ENCODE measurements at regions not wholly inside any gene's neighbourhood (a gene's known extent, or its start where the extent isn't known, plus 50 kb on each side); places are given as distances from the start of the nearest gene placed in this dataset.

DNA sequence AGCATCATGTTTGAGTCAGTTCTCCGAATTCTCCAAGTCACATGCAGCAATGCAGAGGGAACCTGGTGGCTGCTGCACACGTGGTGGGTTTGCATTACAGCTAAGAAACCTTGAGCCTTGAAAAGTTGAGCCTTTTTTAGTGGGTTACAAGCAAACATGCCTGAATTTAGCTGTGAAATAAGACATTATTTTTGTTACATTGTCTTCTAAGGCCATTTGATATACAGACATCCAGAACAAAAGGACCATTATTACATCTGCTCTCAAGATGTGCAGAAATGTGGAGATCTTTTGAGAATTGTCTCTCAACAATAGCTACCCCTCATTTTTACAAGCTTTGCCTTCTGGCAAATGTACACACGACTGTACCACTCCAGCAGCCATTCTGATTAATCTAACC lies 720.5 kb upstream of the SLC35B3 start:
- Histone ChIP-seq H3K36me3 (ENCODE audit: insufficient read depth, low read length, poor library complexity, severe bottlenecking) (no peaks in the 10 kb centered on the region), H3K4me3 (ENCODE audit: low read depth, low read length, poor library complexity, severe bottlenecking) (no peak overlapping the region), H3K27ac (ENCODE audit: low read depth, low read length, poor library complexity, severe bottlenecking) (no peak overlapping the region), H3K9me3 (ENCODE audit: low read depth, low read length, poor library complexity, severe bottlenecking) (no peaks in the 10 kb centered on the region), H3K4me1 (ENCODE audit: insufficient read depth, low read length, poor library complexity, severe bottlenecking) (no peaks in the 10 kb centered on the region), H3K27me3 (replicated peaks; ENCODE audit: insufficient read depth, low read depth, low read length, poor library complexity) (no peaks in the 10 kb centered on the region)
- DNase-seq (ENCODE audit: low spot score): no peak
- TF ChIP-seq, protein P1, sequence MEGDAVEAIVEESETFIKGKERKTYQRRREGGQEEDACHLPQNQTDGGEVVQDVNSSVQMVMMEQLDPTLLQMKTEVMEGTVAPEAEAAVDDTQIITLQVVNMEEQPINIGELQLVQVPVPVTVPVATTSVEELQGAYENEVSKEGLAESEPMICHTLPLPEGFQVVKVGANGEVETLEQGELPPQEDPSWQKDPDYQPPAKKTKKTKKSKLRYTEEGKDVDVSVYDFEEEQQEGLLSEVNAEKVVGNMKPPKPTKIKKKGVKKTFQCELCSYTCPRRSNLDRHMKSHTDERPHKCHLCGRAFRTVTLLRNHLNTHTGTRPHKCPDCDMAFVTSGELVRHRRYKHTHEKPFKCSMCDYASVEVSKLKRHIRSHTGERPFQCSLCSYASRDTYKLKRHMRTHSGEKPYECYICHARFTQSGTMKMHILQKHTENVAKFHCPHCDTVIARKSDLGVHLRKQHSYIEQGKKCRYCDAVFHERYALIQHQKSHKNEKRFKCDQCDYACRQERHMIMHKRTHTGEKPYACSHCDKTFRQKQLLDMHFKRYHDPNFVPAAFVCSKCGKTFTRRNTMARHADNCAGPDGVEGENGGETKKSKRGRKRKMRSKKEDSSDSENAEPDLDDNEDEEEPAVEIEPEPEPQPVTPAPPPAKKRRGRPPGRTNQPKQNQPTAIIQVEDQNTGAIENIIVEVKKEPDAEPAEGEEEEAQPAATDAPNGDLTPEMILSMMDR (conservative IDR thresholded peaks at IDR 0.05; ENCODE audit: low read depth, low read length): no peak
- no peak for TF ChIP-seq EZH2 (IDR thresholded peaks at IDR 0.05; ENCODE audit: borderline replicate concordance, low read depth, low read length, poor library complexity, severe bottlenecking)
- intact Hi-C loops (cut with micrococcal nuclease; ENCODE audit: unreplicated experiment): no loop called here
- no TSS peak for BruUV-seq (replicated peaks)
- POLR2A ChIA-PET (ENCODE audit: low non-redundant PET): no interaction called here
- CTCF ChIA-PET: no interaction called here

DNA sequence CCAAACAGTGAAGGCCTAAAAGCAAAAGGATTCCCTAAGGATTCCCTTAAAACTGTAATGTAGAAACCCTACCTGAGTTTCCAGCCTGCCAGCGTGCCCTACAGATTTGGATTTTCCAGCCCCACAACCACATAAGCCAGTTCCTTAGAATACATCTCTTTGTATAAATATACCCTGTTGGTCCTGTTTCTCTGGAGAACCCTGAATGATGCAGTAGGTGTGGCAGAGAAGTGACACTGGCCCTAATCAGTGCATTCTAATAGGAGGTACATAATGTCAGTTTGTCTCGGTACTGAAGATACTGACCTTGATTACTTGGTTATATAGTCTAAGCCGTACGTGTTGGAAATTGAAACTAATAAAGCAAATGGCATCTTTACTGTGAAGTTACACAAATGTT lies 707.8 kb upstream of the SLC35B3 start:
- intact Hi-C loops (cut with micrococcal nuclease; ENCODE audit: unreplicated experiment): no loop called here

GRCh38 chr6:9140951-9141460 lies 705.7 kb upstream of the SLC35B3 start:
- TF ChIP-seq EZH2 (IDR thresholded peaks at IDR 0.05; ENCODE audit: borderline replicate concordance, low read depth, low read length, poor library complexity, severe bottlenecking): no peak
- TF ChIP-seq, protein P1 (conservative IDR thresholded peaks at IDR 0.05; ENCODE audit: low read depth, low read length): no peak
- no peak for DNase-seq (ENCODE audit: low spot score)
- intact Hi-C loops (cut with micrococcal nuclease; ENCODE audit: unreplicated experiment): no loop called here
- no peak overlapping the region for H3K4me3 ChIP-seq (ENCODE audit: low read depth, low read length, poor library complexity, severe bottlenecking)
- ChIA-PET CTCF (no interaction called here), POLR2A (ENCODE audit: low non-redundant PET) (no interaction called here)
- no peaks in the 10 kb centered on the region for H3K36me3 ChIP-seq (ENCODE audit: insufficient read depth, low read length, poor library complexity, severe bottlenecking)
- peaks cover 48% of the 10 kb centered on the region for H3K4me1 ChIP-seq (ENCODE audit: insufficient read depth, low read length, poor library complexity, severe bottlenecking)
- H3K9me3 ChIP-seq (ENCODE audit: low read depth, low read length, poor library complexity, severe bottlenecking): peaks cover 5% of the 10 kb centered on the region
- peak overlapping the region; percentile 20 for H3K27ac ChIP-seq (ENCODE audit: low read depth, low read length, poor library complexity, severe bottlenecking)
- H3K27me3 ChIP-seq (replicated peaks; ENCODE audit: insufficient read depth, low read depth, low read length, poor library complexity): no peaks in the 10 kb centered on the region
- BruUV-seq (replicated peaks): no TSS peak

More for the DNA sequence above, 707.8 kb upstream of the SLC35B3 start:
- ChIA-PET POLR2A (ENCODE audit: low non-redundant PET) (no interaction called here), CTCF (no interaction called here)
- no peak for DNase-seq (ENCODE audit: low spot score)
- Histone ChIP-seq H3K4me1 (ENCODE audit: insufficient read depth, low read length, poor library complexity, severe bottlenecking) (peaks cover 32% of the 10 kb centered on the region), H3K36me3 (ENCODE audit: insufficient read depth, low read length, poor library complexity, severe bottlenecking) (no peaks in the 10 kb centered on the region), H3K27ac (ENCODE audit: low read depth, low read length, poor library complexity, severe bottlenecking) (no peak overlapping the region), H3K4me3 (ENCODE audit: low read depth, low read length, poor library complexity, severe bottlenecking) (no peak overlapping the region), H3K27me3 (replicated peaks; ENCODE audit: insufficient read depth, low read depth, low read length, poor library complexity) (no peaks in the 10 kb centered on the region), H3K9me3 (ENCODE audit: low read depth, low read length, poor library complexity, severe bottlenecking) (peaks cover 5% of the 10 kb centered on the region)
- BruUV-seq (replicated peaks): no TSS peak
- TF ChIP-seq, protein P1 (conservative IDR thresholded peaks at IDR 0.05; ENCODE audit: low read depth, low read length): no peak
- no peak for TF ChIP-seq EZH2 (IDR thresholded peaks at IDR 0.05; ENCODE audit: borderline replicate concordance, low read depth, low read length, poor library complexity, severe bottlenecking)

All from A673 (cell line).